ENCODE measurements at regions not wholly inside any gene's neighbourhood (a gene's known extent, or its start where the extent isn't known, plus 50 kb on each side); places are given as distances from the start of the nearest gene placed in this dataset.

DNA sequence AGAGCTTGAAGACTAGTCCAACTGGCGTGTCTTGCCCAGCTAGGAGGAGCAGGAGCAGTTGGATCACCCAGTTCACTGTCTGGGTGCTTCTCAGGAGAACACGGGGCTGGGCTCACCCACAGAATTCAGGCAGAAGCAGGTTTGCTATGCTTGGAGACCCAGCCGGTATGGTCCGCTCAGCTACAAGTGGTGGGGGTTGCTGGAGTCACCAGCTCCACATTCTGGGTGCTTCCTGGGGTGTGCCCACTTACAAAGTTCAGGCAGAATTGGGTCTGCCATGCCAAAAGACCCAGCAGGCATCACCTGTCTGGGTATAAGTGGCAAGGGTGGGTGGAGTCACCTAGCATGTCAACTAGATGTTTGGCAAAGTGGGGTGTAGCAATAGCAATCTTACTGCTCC, 1061.8 kb downstream of the PCDH19 start:
- no peak for TF ChIP-seq CTCF (IDR thresholded peaks at IDR 0.05; ENCODE audit: low read depth, low read length)
- no peak for TF ChIP-seq EZH2phosphoT487 (IDR thresholded peaks at IDR 0.05; ENCODE audit: low read depth)

Measured in OCI-LY3 (cell line).